Trophoblast cell (in vitro differentiated cells and primary cell): ENCODE measurements at regions not wholly inside any gene's neighbourhood (a gene's known extent, or its start where the extent isn't known, plus 50 kb on each side); places are given as distances from the start of the nearest gene placed in this dataset.

Experiments used
- DNase-seq, 2 donors: peaks; one replicate each; pipeline ENCODE4 v3.0.0-alpha.2; 2016
- H2AFZ ChIP-seq: 2 replicates; pipeline ENCODE4 v1.6.1; 2013; ENCODE audit warnings: low read length, moderate library complexity, mild to moderate bottlenecking; ENCODE audit not compliant: insufficient read depth, poor library complexity
- H2AK5ac ChIP-seq: 2 replicates; pipeline ENCODE4 v1.6.1; 2013; ENCODE audit warnings: mild to moderate bottlenecking, low read length
- H2BK120ac ChIP-seq: 2 replicates; pipeline ENCODE4 v1.6.1; 2013; ENCODE audit warnings: low read length, mild to moderate bottlenecking, moderate library complexity; ENCODE audit not compliant: insufficient read depth, poor library complexity
- H2BK12ac ChIP-seq: 2 replicates; pipeline ENCODE4 v1.6.1; 2013; ENCODE audit warnings: mild to moderate bottlenecking, low read length, moderate library complexity
- H2BK5ac ChIP-seq: 2 replicates; pipeline ENCODE4 v1.6.1; 2013; ENCODE audit warnings: low read length, low read depth, moderate library complexity, mild to moderate bottlenecking; ENCODE audit not compliant: poor library complexity
- H3K14ac ChIP-seq: 2 replicates; pipeline ENCODE4 v1.6.1; 2013; ENCODE audit warnings: mild to moderate bottlenecking, low read length
- H3K18ac ChIP-seq: 2 replicates; pipeline ENCODE4 v1.6.1; 2013; ENCODE audit warnings: mild to moderate bottlenecking, low read length
- H3K23ac ChIP-seq: 2 replicates; pipeline ENCODE4 v1.6.1; 2013; ENCODE audit warnings: low read length
- H3K27ac ChIP-seq: 2 replicates; pipeline ENCODE4 v1.5.1; 2013; ENCODE audit warnings: low read depth, mild to moderate bottlenecking, inconsistent platforms, low read length, moderate library complexity
- H3K27me3 ChIP-seq: 2 replicates; pipeline ENCODE4 v1.6.1; 2013; ENCODE audit warnings: inconsistent platforms, mild to moderate bottlenecking, low read length, moderate library complexity; ENCODE audit not compliant: insufficient read depth
- H3K36me3 ChIP-seq, 2 experiments: 1 replicate in 1 of 2; 2 replicates in 1 of 2; pipeline ENCODE4 v1.6.1; 2013; ENCODE audit warnings: low read length in 2 of 2, mild to moderate bottlenecking in 2 of 2, moderate library complexity in 1 of 2; ENCODE audit not compliant: insufficient read depth in 2 of 2, control insufficient read depth in 1 of 2
- H3K4ac ChIP-seq: 2 replicates; pipeline ENCODE4 v1.6.1; 2013; ENCODE audit warnings: low read depth, mild to moderate bottlenecking, low read length, moderate library complexity
- H3K4me1 ChIP-seq, 2 experiments: 1 replicate in 1 of 2; 2 replicates in 1 of 2; pipeline ENCODE4 v1.6.1; 2013; ENCODE audit warnings: low read length in 2 of 2, mild to moderate bottlenecking in 2 of 2, moderate library complexity in 1 of 2; ENCODE audit not compliant: insufficient read depth in 2 of 2, control insufficient read depth in 1 of 2
- H3K4me2 ChIP-seq: 2 replicates; pipeline ENCODE4 v1.6.1; 2013; ENCODE audit warnings: inconsistent platforms, mild to moderate bottlenecking, low read length, moderate library complexity
- H3K4me3 ChIP-seq: 2 replicates; pipeline ENCODE4 v1.5.1; 2013; ENCODE audit warnings: mild to moderate bottlenecking, low read depth, low read length, inconsistent platforms
- H3K79me1 ChIP-seq: one replicate; pipeline ENCODE4 v1.6.1; 2013; ENCODE audit warnings: low read length
- H3K79me2 ChIP-seq: 2 replicates; pipeline ENCODE4 v1.6.1; 2013; ENCODE audit warnings: low read length, mild to moderate bottlenecking; ENCODE audit not compliant: control insufficient read depth, insufficient read depth, poor library complexity
- H3K9ac ChIP-seq: 2 replicates; pipeline ENCODE4 v1.6.1; 2013; ENCODE audit warnings: mild to moderate bottlenecking, low read length
- H3K9me3 ChIP-seq: 2 replicates; pipeline ENCODE4 v1.6.1; 2013; ENCODE audit warnings: low read depth, mild to moderate bottlenecking, control low read depth, inconsistent platforms, low read length; ENCODE audit not compliant: insufficient read depth
- H4K12ac ChIP-seq: 2 replicates; pipeline ENCODE4 v1.6.1; 2013; ENCODE audit warnings: low read depth, mild to moderate bottlenecking, low read length, moderate library complexity
- H4K8ac ChIP-seq: 2 replicates; pipeline ENCODE4 v1.6.1; 2013; ENCODE audit warnings: low read depth, mild to moderate bottlenecking, low read length, moderate library complexity
- H4K91ac ChIP-seq: one replicate; pipeline ENCODE4 v1.6.1; 2013; ENCODE audit warnings: low read depth, mild to moderate bottlenecking, low read length, moderate library complexity
- WGBS: extraction: QIAGEN DNeasy Blood & Tissue Kit; methylation state at CpG from one replicate; pipeline ENCODE4 v1.1.7; 2013; ENCODE audit warnings: missing lambda C conversion rate; ENCODE audit not compliant: insufficient read length, insufficient coverage; ENCODE audit errors: extremely low coverage; 5-methylcytosine and 5-hydroxymethylcytosine counted together

DNA sequence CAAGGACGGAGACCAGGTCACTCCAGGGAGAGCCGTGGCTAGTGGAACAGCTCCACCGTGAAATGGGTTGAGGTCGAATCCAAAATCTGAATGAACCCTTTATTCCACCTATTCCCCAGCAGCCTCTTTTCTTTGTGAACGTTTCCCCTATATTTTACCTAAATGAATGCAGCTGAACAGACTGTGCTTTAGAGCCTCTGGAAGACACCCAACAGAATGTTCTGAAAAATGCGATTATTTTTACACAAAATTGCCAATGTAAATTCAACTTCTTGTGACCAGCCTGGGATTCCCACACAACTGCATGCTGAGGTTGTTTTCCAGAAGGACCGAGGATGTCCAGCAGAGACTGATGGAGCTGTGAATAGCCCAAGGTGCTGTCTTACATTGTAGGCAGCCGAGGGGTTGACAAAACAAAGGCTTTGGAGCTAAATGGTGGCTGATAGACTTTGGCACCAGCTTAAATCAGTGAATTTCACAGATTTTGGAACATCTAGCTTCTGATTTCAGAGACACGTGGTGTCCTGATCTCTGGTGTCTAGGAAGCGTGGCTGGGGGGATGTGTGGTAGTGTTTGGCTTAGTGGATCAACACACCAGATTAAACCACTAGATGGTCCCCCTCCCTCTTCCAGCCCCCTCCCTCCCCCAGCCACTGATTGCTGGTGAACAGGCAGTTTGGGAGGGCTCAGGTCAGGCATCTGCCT is 150.4 kb downstream of the ZNF664 start:
- no peaks in the 10 kb centered on the region for H3K9me3 ChIP-seq
- H3K14ac ChIP-seq = no peak overlapping the region
- no peak overlapping the region for H2BK12ac ChIP-seq
- no peak overlapping the region for H3K4me2 ChIP-seq
- H3K9ac ChIP-seq = no peak overlapping the region
- no peak overlapping the region for H2AFZ ChIP-seq
- no peak overlapping the region for H2AK5ac ChIP-seq
- H3K4ac ChIP-seq = no peak overlapping the region
- H3K27ac ChIP-seq = no peak overlapping the region
- DNase-seq = no peak
- H4K8ac ChIP-seq = no peak overlapping the region
- no peak overlapping the region for H2BK120ac ChIP-seq
- H3K18ac ChIP-seq = no peak overlapping the region
- no peak overlapping the region for H3K4me3 ChIP-seq
- H3K79me2 ChIP-seq = no peaks in the 10 kb centered on the region
- no peaks in the 10 kb centered on the region for H3K27me3 ChIP-seq
- no peaks in the 10 kb centered on the region for H3K79me1 ChIP-seq
- H4K12ac ChIP-seq = no peak overlapping the region
- H3K23ac ChIP-seq = no peak overlapping the region
- no peaks in the 10 kb centered on the region for H3K4me1 ChIP-seq
- H4K91ac ChIP-seq = no peak overlapping the region
- WGBS = no CpG with 5 or more reads among the region's 10 CpGs
- H2BK5ac ChIP-seq = no peak overlapping the region
- H3K36me3 ChIP-seq = no peaks in the 10 kb centered on the region

DNA sequence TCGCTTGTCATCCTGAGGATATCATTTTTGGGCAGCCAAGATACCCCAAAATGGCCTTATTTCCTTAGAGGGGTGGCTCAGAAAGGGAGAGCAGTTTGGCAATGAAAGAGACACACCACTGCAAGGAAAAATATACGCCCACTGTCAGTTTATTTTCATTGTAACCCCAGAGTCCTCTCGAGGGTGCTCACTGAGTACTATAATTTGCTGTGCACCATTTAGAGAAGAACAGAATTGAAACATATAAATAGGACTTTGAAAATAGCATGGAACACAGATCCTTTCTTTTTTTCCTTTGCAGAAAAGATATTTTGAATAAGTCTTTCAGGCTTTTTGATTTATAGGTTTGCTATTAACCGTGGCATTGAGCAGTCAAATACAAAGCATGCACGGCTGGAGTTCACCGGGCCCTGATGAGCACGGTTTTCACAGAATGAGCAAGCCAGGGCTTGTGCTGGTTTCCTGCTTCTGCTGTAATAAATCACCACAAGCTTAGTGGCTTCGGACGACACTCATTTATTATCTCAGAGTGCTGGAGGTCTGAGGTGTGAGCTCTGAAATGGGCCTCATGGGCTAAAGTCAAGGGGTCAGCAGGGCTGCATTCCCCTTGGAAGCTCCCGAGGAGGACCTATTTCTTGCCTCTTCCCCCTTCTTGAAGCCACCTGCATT is 152.3 kb downstream of the ZNF664 start:
- Histone ChIP-seq H3K4me1 (no peaks in the 10 kb centered on the region), H2BK12ac (no peak overlapping the region)
- WGBS = no CpG with 5 or more reads among the region's 10 CpGs

DNA sequence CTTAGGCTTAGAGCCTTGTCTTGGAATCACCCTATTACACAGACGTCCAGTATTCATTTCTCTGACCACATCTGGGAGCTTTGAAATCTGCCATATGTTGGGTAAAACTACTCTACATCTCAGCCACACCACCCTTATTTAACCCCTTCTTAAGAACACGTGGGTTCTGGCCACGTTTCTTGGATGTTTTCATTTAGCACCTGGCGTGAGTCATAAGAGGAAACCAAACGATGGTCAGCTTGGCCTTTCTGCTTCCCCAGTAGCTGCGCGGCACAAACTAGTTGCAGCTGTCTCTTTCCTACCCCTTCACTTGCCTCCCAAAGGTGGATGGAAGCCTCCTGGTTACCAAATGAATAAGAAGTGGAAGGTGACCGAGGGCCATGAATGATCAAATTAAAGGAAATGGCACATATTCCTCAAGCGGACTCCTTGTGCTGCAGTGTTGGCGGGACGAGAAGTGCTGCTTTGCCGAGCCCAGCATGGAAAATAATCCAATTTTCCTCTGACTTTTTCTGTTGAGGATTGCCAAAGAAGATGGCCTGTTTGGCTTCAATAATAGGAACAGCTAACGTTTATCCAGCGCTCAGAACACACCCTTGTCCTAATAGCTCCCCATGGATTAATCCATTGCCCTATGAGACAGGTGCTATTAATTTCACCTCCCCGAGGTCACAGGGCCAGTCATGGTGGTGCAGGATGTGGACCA is 154.1 kb downstream of the ZNF664 start:
- Histone ChIP-seq H2BK5ac (no peak overlapping the region), H2AFZ (no peak overlapping the region), H3K4ac (no peak overlapping the region), H3K27ac (no peak overlapping the region), H3K27me3 (no peaks in the 10 kb centered on the region), H3K9me3 (no peaks in the 10 kb centered on the region), H2BK12ac (no peak overlapping the region), H3K4me1 (peaks cover 7 to 10% of the 10 kb centered on the region in 2 experiments), H4K8ac (no peak overlapping the region), H3K79me2 (no peaks in the 10 kb centered on the region), H3K4me2 (no peak overlapping the region), H3K18ac (no peak overlapping the region), H2AK5ac (no peak overlapping the region), H3K79me1 (no peaks in the 10 kb centered on the region), H4K91ac (no peak overlapping the region), H3K23ac (no peak overlapping the region), H3K36me3 (no peaks in the 10 kb centered on the region), H4K12ac (no peak overlapping the region), H3K14ac (no peak overlapping the region), H3K9ac (no peak overlapping the region), H3K4me3 (no peak overlapping the region), H2BK120ac (no peak overlapping the region)
- DNase-seq = no peak
- no CpG with 5 or more reads among the region's 15 CpGs for WGBS

More for the DNA sequence above, 152.3 kb downstream of the ZNF664 start:
- Histone ChIP-seq H2AK5ac (no peak overlapping the region), H3K79me1 (no peaks in the 10 kb centered on the region), H2BK120ac (no peak overlapping the region), H3K9ac (no peak overlapping the region), H3K23ac (no peak overlapping the region), H3K18ac (no peak overlapping the region), H2BK5ac (no peak overlapping the region), H4K8ac (no peak overlapping the region), H3K4ac (no peak overlapping the region), H3K36me3 (no peaks in the 10 kb centered on the region), H3K14ac (no peak overlapping the region), H3K27me3 (no peaks in the 10 kb centered on the region), H4K91ac (no peak overlapping the region), H3K27ac (no peak overlapping the region), H2AFZ (no peak overlapping the region), H3K4me3 (no peak overlapping the region), H3K79me2 (no peaks in the 10 kb centered on the region), H4K12ac (no peak overlapping the region), H3K9me3 (no peaks in the 10 kb centered on the region), H3K4me2 (no peak overlapping the region)
- no peak for DNase-seq

DNA sequence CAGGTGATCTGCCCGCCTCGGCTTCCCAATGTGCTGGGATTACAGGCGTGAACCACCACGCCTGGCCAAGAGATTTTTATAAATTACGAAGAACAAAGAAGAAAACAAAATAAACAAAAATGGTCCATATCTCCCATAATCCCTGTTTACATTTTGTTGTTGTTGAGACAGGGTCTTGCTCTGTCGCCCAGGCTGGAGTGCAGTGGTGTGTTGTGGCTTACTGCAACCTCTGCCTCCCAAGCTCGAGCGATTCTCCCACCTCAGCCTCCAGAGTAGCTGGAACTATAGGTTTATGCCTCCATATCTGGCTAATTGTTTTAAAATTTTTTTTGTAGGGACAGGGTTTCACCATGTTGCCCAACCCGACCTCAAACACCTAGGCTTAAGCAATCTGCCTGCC is 156.1 kb downstream of the ZNF664 start:
- peaks cover 7 to 10% of the 10 kb centered on the region in 2 experiments for H3K4me1 ChIP-seq
- H3K18ac ChIP-seq = no peak overlapping the region
- no peaks in the 10 kb centered on the region for H3K79me1 ChIP-seq
- no peak overlapping the region for H2BK120ac ChIP-seq
- no peak overlapping the region for H2BK5ac ChIP-seq
- no peak overlapping the region for H3K14ac ChIP-seq
- WGBS = no CpG with 5 or more reads among the region's 9 CpGs
- no peak overlapping the region for H3K27ac ChIP-seq
- no peak overlapping the region for H2BK12ac ChIP-seq
- H4K8ac ChIP-seq = no peak overlapping the region
- no peak overlapping the region for H3K4me2 ChIP-seq
- no peak for DNase-seq
- no peaks in the 10 kb centered on the region for H3K36me3 ChIP-seq
- H3K9ac ChIP-seq = no peak overlapping the region
- no peak overlapping the region for H3K4me3 ChIP-seq
- no peak overlapping the region for H4K91ac ChIP-seq
- H3K4ac ChIP-seq = no peak overlapping the region
- no peak overlapping the region for H2AFZ ChIP-seq
- H3K9me3 ChIP-seq = no peaks in the 10 kb centered on the region
- no peak overlapping the region for H2AK5ac ChIP-seq
- H3K79me2 ChIP-seq = no peaks in the 10 kb centered on the region
- no peak overlapping the region for H3K23ac ChIP-seq
- H3K27me3 ChIP-seq = no peaks in the 10 kb centered on the region
- H4K12ac ChIP-seq = no peak overlapping the region
